RWPE1 (cell line): ENCODE measurements at regions not wholly inside any gene's neighbourhood (a gene's known extent, or its start where the extent isn't known, plus 50 kb on each side); places are given as distances from the start of the nearest gene placed in this dataset.

ENCODE experiments used
- CTCF ChIA-PET: fragments of 350-600 bp; sonication (Branson Sonifier 250); formaldehyde crosslinking; extraction: SDS; loops from one replicate; lab custom pipeline; 2021; lab: Yijun Ruan, JAX
- POLR2A ChIA-PET: fragments of 400-600 bp; formaldehyde crosslinking; extraction: SDS; loops from one replicate; lab custom pipeline; 2020; ENCODE audit warnings: antibody characterized with exemption; ENCODE audit not compliant: low non-redundant PET; lab: Yijun Ruan, JAX
- DNase-seq: peaks from one replicate; pipeline ENCODE4 v3.0.0; 2012; ENCODE audit warnings: low spot score
- H3K27ac ChIP-seq: fragments of 450-650 bp; 2 replicates; pipeline ENCODE4 v1.5.1; 2017
- CTCF ChIP-seq: fragments of 450-650 bp; conservative IDR thresholded peaks from 2 replicates; pipeline ENCODE4 v1.5.1; 2017; ENCODE audit warnings: low read depth, mild to moderate bottlenecking

GRCh38 chr14:85088192-85088591 lies 441.8 kb upstream of the FLRT2 start:
- CTCF ChIA-PET: interaction anchor here (0.7 kb wide), 2 partner anchors 77 to 79 kb away, joined by 3 to 4 read pairs; no protein-coding TSS in a partner anchor
- DNase-seq: peak; percentile 9
- POLR2A ChIA-PET: no interaction called here
- TF ChIP-seq CTCF: no peak
- H3K27ac ChIP-seq: no peak overlapping the region

DNA sequence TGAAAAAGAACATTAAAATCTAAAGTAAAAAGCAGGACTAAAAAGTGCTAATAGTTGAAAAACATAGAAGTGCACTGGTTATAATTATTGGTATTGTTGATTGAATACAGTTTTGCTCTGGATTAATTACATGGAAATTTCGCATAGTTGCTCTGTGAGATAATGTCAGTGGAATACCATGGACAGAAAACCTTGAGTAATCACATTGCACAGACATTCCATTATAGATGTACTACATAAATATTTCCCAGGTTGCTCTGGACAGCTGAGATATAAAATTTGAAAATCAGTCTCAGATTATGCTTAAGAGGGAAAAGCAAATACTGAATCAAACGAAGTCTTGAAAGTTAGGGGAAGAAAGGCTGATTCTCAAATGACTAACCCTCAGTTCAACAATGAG lies 439.3 kb upstream of the FLRT2 start:
- ChIA-PET POLR2A (no interaction called here), CTCF (interaction anchor here (0.7 kb wide), 1 partner anchor 12 kb away, joined by 3 read pairs; no protein-coding TSS in a partner anchor)
- no peak for DNase-seq
- TF ChIP-seq CTCF: no peak
- H3K27ac ChIP-seq: no peak overlapping the region

DNA sequence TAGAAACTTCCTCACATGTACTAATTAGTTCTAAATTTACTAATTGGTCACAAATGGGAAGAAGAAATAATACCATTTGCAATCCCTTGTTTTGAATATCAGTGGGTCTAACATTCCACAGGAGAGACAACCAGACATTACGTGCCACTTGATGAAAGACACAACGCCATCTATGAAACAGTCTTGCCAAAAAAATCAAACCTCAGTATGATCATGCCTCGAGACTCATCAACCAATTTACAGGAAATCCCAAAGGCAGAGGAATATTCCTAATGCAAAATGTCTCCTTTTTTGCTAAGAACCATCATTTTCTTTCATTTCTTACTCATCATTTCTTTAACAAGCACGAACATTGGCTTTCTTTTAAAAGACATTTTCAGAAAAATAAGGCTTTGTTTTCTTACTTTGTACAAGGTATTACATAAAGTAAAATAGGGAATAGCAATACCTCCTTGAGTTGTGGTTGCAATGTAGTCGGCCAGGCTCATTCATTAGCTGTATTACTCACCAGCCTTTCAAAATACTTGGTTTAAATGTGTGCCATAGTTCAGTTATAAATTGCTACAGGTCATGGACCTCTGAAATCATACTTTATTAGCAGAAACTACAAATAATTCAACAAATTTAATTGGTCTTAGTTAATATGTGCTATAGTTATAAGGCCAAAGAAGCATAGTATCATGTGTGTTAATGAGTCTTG lies 436.2 kb upstream of the FLRT2 start:
- DNase-seq: no peak
- ChIA-PET CTCF (no interaction called here), POLR2A (no interaction called here)
- H3K27ac ChIP-seq: no peak overlapping the region
- no peak for TF ChIP-seq CTCF

- no peak overlapping the region for H3K27ac ChIP-seq
- ChIA-PET CTCF (no interaction called here), POLR2A (no interaction called here)
- DNase-seq: no peak
- no peak for TF ChIP-seq CTCF
Observed at GRCh38 chr14:85102591-85102990, 427.4 kb upstream of the FLRT2 start.

- ChIA-PET CTCF (no interaction called here), POLR2A (no interaction called here)
- TF ChIP-seq CTCF: no peak
- no peak overlapping the region for H3K27ac ChIP-seq
- DNase-seq: no peak
Observed at GRCh38 chr14:85106506-85106905, 423.4 kb upstream of the FLRT2 start.

GRCh38 chr14:85112762-85113161 lies 417.2 kb upstream of the FLRT2 start:
- no peak for TF ChIP-seq CTCF
- no peak for DNase-seq
- no peak overlapping the region for H3K27ac ChIP-seq
- CTCF ChIA-PET: no interaction called here
- POLR2A ChIA-PET: no interaction called here
